ENCODE measurements at regions not wholly inside any gene's neighbourhood (a gene's known extent, or its start where the extent isn't known, plus 50 kb on each side); places are given as distances from the start of the nearest gene placed in this dataset.

- Histone ChIP-seq H3K27ac (ENCODE audit: low read length) (no peak overlapping the region), H3K79me2 (ENCODE audit: low read length) (no peaks in the 10 kb centered on the region), H3K4me1 (ENCODE audit: low read length) (no peaks in the 10 kb centered on the region), H3K27me3 (ENCODE audit: low read depth, low read length) (no peaks in the 10 kb centered on the region), H2AFZ (ENCODE audit: low read depth, low read length) (no peak overlapping the region), H3K9ac (ENCODE audit: low read length) (no peak overlapping the region), H3K4me2 (ENCODE audit: low read length) (no peak overlapping the region), H4K20me1 (ENCODE audit: insufficient read depth, low read length) (no peaks in the 10 kb centered on the region), H3K9me3 (ENCODE audit: insufficient read depth, low read length) (no peaks in the 10 kb centered on the region), H3K36me3 (replicated peaks; ENCODE audit: low read depth, low read length) (no peaks in the 10 kb centered on the region), H3K4me3 (ENCODE audit: low read length) (no peak overlapping the region)
- TF ChIP-seq EZH2phosphoT487 (IDR thresholded peaks at IDR 0.05; ENCODE audit: low read depth) = no peak
- TF ChIP-seq CTCF (IDR thresholded peaks at IDR 0.05; ENCODE audit: low read depth, low read length) = no peak
Measured at GRCh38 chr9:25226901-25227686, 451.1 kb downstream of the TUSC1 start.

- H4K20me1 ChIP-seq (ENCODE audit: insufficient read depth, low read length) = no peaks in the 10 kb centered on the region
- H3K79me2 ChIP-seq (ENCODE audit: low read length) = no peaks in the 10 kb centered on the region
- no peaks in the 10 kb centered on the region for H3K27me3 ChIP-seq (ENCODE audit: low read depth, low read length)
- H3K9me3 ChIP-seq (ENCODE audit: insufficient read depth, low read length) = no peaks in the 10 kb centered on the region
- no peak overlapping the region for H3K27ac ChIP-seq (ENCODE audit: low read length)
- H3K4me1 ChIP-seq (ENCODE audit: low read length) = no peaks in the 10 kb centered on the region
- no peaks in the 10 kb centered on the region for H3K36me3 ChIP-seq (replicated peaks; ENCODE audit: low read depth, low read length)
- H3K4me2 ChIP-seq (ENCODE audit: low read length) = no peak overlapping the region
- no peak overlapping the region for H2AFZ ChIP-seq (ENCODE audit: low read depth, low read length)
- TF ChIP-seq CTCF (IDR thresholded peaks at IDR 0.05; ENCODE audit: low read depth, low read length) (no peak), EZH2phosphoT487 (IDR thresholded peaks at IDR 0.05; ENCODE audit: low read depth) (no peak)
- no peak overlapping the region for H3K4me3 ChIP-seq (ENCODE audit: low read length)
- no peak overlapping the region for H3K9ac ChIP-seq (ENCODE audit: low read length)
Measured at GRCh38 chr9:25225938-25226760, 452.1 kb downstream of the TUSC1 start.

GRCh38 chr9:25224996-25225395 lies 453.2 kb downstream of the TUSC1 start:
- TF ChIP-seq CTCF (IDR thresholded peaks at IDR 0.05; ENCODE audit: low read depth, low read length) = no peak
- TF ChIP-seq EZH2phosphoT487 (IDR thresholded peaks at IDR 0.05; ENCODE audit: low read depth) = no peak
- H3K27me3 ChIP-seq (ENCODE audit: low read depth, low read length) = no peaks in the 10 kb centered on the region
- no peak overlapping the region for H2AFZ ChIP-seq (ENCODE audit: low read depth, low read length)

GRCh38 chr9:25224309-25224708 lies 453.9 kb downstream of the TUSC1 start:
- Histone ChIP-seq H3K9me3 (ENCODE audit: insufficient read depth, low read length) (no peaks in the 10 kb centered on the region), H3K4me2 (ENCODE audit: low read length) (no peak overlapping the region)

More at GRCh38 chr9:25224996-25225395, 453.2 kb downstream of the TUSC1 start:
- Histone ChIP-seq H3K27ac (ENCODE audit: low read length) (no peak overlapping the region), H3K4me2 (ENCODE audit: low read length) (no peak overlapping the region), H3K4me3 (ENCODE audit: low read length) (no peak overlapping the region), H3K79me2 (ENCODE audit: low read length) (no peaks in the 10 kb centered on the region), H3K4me1 (ENCODE audit: low read length) (no peaks in the 10 kb centered on the region), H4K20me1 (ENCODE audit: insufficient read depth, low read length) (no peaks in the 10 kb centered on the region), H3K9me3 (ENCODE audit: insufficient read depth, low read length) (no peaks in the 10 kb centered on the region), H3K9ac (ENCODE audit: low read length) (no peak overlapping the region), H3K36me3 (replicated peaks; ENCODE audit: low read depth, low read length) (no peaks in the 10 kb centered on the region)

More at GRCh38 chr9:25224309-25224708, 453.9 kb downstream of the TUSC1 start:
- no peak for TF ChIP-seq EZH2phosphoT487 (IDR thresholded peaks at IDR 0.05; ENCODE audit: low read depth)
- no peak for TF ChIP-seq CTCF (IDR thresholded peaks at IDR 0.05; ENCODE audit: low read depth, low read length)
- Histone ChIP-seq H3K36me3 (replicated peaks; ENCODE audit: low read depth, low read length) (no peaks in the 10 kb centered on the region), H3K27me3 (ENCODE audit: low read depth, low read length) (no peaks in the 10 kb centered on the region), H3K4me1 (ENCODE audit: low read length) (no peaks in the 10 kb centered on the region), H3K27ac (ENCODE audit: low read length) (no peak overlapping the region), H3K9ac (ENCODE audit: low read length) (no peak overlapping the region), H3K4me3 (ENCODE audit: low read length) (no peak overlapping the region), H4K20me1 (ENCODE audit: insufficient read depth, low read length) (no peaks in the 10 kb centered on the region), H2AFZ (ENCODE audit: low read depth, low read length) (no peak overlapping the region), H3K79me2 (ENCODE audit: low read length) (no peaks in the 10 kb centered on the region)

All from OCI-LY3 (cell line).